ENCODE measurements at regions not wholly inside any gene's neighbourhood (a gene's known extent, or its start where the extent isn't known, plus 50 kb on each side); places are given as distances from the start of the nearest gene placed in this dataset.

DNA sequence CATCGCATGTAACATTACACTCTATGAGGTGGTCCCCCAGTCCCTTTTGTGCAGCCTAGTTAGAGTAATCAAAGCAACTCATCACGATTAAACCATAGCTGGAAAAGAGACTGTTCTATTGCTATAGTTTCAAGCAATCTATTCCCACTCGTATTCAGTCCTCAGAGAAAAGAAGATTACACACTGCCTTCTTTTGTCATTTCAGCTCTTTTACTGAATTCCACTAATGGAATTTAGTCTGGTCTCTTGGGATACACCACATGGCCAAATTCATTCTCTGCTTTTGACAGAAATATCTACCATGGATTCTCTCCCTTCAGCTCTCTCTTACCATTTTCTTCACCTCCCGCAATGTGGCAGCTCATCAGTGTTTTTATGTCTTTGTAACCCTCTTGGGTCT is 108.9 kb upstream of the HDAC9 start:
- no peak for TF ChIP-seq CTCF (IDR thresholded peaks at IDR 0.05)
- no peak for TF ChIP-seq POLR2A (IDR thresholded peaks at IDR 0.05)
- TF ChIP-seq POLR2AphosphoS5 (IDR thresholded peaks at IDR 0.05), result no peak
